ENCODE measurements at regions not wholly inside any gene's neighbourhood (a gene's known extent, or its start where the extent isn't known, plus 50 kb on each side); places are given as distances from the start of the nearest gene placed in this dataset.
"Not testable (repeated sequence)": the region's sequence is repeated elsewhere in the genome, so short reads cannot be mapped to it uniquely, and the experiment has no call there.

DNA sequence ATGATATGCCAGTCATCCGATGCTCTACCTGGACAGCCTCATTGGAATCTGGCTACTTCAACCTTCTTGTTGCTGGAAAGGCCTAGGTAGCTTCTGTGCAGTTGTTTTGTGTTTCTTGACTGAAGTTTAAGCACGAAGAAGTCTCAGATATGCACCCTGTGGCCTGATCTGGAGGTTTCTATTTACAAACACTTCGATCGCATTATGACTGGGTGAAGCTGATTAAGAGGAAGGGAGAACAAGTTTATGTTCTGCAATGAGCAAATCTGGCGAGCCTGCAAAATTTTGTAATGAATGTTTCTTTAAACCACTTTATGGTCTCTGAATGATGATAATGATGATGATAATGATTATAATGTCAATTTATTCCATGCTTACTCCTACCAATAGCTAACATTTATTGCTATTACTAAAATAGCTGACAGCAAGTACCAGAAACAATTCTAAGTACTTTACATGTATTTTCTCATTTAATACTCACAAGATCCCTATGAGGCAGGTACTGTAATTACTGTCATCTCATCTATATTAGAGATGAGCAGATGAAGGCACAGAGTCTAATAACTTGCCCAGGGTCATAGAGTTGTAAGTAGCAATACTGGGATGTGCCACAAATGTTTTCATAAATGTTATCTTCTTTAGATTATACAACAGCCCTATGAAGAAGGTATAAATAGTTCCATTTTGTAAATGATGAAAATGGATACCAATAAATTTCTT, 126.1 kb upstream of the UST start:
- no peak for ATAC-seq (ENCODE audit: low read depth in 2 of 2)

DNA sequence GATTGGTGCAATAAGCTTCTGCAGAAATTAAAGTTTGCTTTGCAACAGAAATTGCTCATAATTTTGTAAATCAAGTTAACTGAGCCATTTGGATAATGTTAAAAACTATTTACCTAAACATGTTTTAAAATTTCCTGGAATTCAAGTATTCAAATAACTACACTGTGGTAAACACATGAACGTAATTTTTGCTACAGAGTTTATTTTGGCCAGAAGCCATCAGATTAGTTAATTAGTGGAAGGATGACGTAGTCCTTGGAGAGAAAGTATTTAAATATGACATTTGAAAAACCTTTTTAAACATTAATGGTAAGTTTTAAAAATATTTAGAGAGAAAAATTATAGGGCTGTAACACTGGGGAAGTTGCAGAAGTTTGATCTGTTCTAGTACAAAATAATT, 121.2 kb upstream of the UST start:
- ATAC-seq (ENCODE audit: low read depth in 2 of 2) (no peak), DNase-seq (no peak)
- peaks cover 5% of the 10 kb centered on the region for H3K27me3 ChIP-seq (ENCODE audit: control insufficient read depth, insufficient read depth, low read length)
- H3K4me3 ChIP-seq (ENCODE audit: low read depth, low read length) = no peak overlapping the region
- H3K4me3 Mint-ChIP-seq = no peak overlapping the region
- peaks cover 0 to 3% (median 0%) of the 10 kb centered on the region in 4 donors for H3K4me1 Mint-ChIP-seq
- peaks cover 10% of the 10 kb centered on the region for H3K27me3 Mint-ChIP-seq
- no peaks in the 10 kb centered on the region for H3K36me3 Mint-ChIP-seq
- no peak overlapping the region for H3K27ac ChIP-seq (ENCODE audit: insufficient read depth, low read length, poor library complexity, severe bottlenecking)
- peaks cover 0 to 11% (median 0%) of the 10 kb centered on the region in 7 donors for H3K9me3 Mint-ChIP-seq
- no peaks in the 10 kb centered on the region for H3K4me1 ChIP-seq (ENCODE audit: control insufficient read depth, insufficient read depth, low read length, poor library complexity, severe bottlenecking)
- H3K27ac Mint-ChIP-seq = no peak overlapping the region
- no peaks in the 10 kb centered on the region for H3K36me3 ChIP-seq (ENCODE audit: control insufficient read depth, insufficient read depth, low read length)
- no peaks in the 10 kb centered on the region for H3K9me3 ChIP-seq (ENCODE audit: control insufficient read depth in 2 of 2, low read length in 2 of 2)

More for the DNA sequence above, 126.1 kb upstream of the UST start:
- no peak overlapping the region for H3K4me3 Mint-ChIP-seq
- Histone ChIP-seq H3K36me3 (ENCODE audit: control insufficient read depth, insufficient read depth, low read length) (no peaks in the 10 kb centered on the region), H3K4me1 (ENCODE audit: control insufficient read depth, insufficient read depth, low read length, poor library complexity, severe bottlenecking) (no peaks in the 10 kb centered on the region), H3K27ac (ENCODE audit: insufficient read depth, low read length, poor library complexity, severe bottlenecking) (no peak overlapping the region), H3K9me3 (ENCODE audit: control insufficient read depth in 2 of 2, low read length in 2 of 2) (no peaks in the 10 kb centered on the region), H3K4me3 (ENCODE audit: low read depth, low read length) (no peak overlapping the region), H3K27me3 (ENCODE audit: control insufficient read depth, insufficient read depth, low read length) (no peaks in the 10 kb centered on the region)
- H3K27me3 Mint-ChIP-seq = peaks cover 24% of the 10 kb centered on the region
- no peaks in the 10 kb centered on the region for H3K4me1 Mint-ChIP-seq
- peaks cover 0 to 12% (median 0%) of the 10 kb centered on the region in 7 donors for H3K9me3 Mint-ChIP-seq
- peak in 1 of 3 donors; percentile 24 for DNase-seq
- no peak overlapping the region for H3K27ac Mint-ChIP-seq
- H3K36me3 Mint-ChIP-seq = no peaks in the 10 kb centered on the region

- ATAC-seq (ENCODE audit: low read depth in 2 of 2) (no peak), DNase-seq (no peak)
- Histone ChIP-seq H3K9me3 (ENCODE audit: control insufficient read depth in 2 of 2, low read length in 2 of 2) (no peaks in the 10 kb centered on the region), H3K4me1 (ENCODE audit: control insufficient read depth, insufficient read depth, low read length, poor library complexity, severe bottlenecking) (no peaks in the 10 kb centered on the region), H3K4me3 (ENCODE audit: low read depth, low read length) (no peak overlapping the region), H3K27ac (ENCODE audit: insufficient read depth, low read length, poor library complexity, severe bottlenecking) (no peak overlapping the region), H3K27me3 (ENCODE audit: control insufficient read depth, insufficient read depth, low read length) (peaks cover 6% of the 10 kb centered on the region), H3K36me3 (ENCODE audit: control insufficient read depth, insufficient read depth, low read length) (no peaks in the 10 kb centered on the region)
- no peak overlapping the region for H3K4me3 Mint-ChIP-seq
- H3K36me3 Mint-ChIP-seq = no peaks in the 10 kb centered on the region
- peaks cover 0 to 3% (median 0%) of the 10 kb centered on the region in 4 donors for H3K4me1 Mint-ChIP-seq
- H3K27ac Mint-ChIP-seq = no peak overlapping the region
- H3K27me3 Mint-ChIP-seq = no peaks in the 10 kb centered on the region
- peaks cover 0 to 4% (median 0%) of the 10 kb centered on the region in 7 donors for H3K9me3 Mint-ChIP-seq
These were observed 118.6 kb upstream of the UST start for GRCh38 chr6:148628251-148628650.

GRCh38 chr6:148629181-148629580, 117.6 kb upstream of the UST start:
- ATAC-seq (ENCODE audit: low read depth in 2 of 2) (no peak), DNase-seq (no peak)
- no peak overlapping the region for H3K27ac ChIP-seq (ENCODE audit: insufficient read depth, low read length, poor library complexity, severe bottlenecking)
- H3K36me3 ChIP-seq (ENCODE audit: control insufficient read depth, insufficient read depth, low read length) = no peaks in the 10 kb centered on the region
- peaks cover 9% of the 10 kb centered on the region for H3K27me3 ChIP-seq (ENCODE audit: control insufficient read depth, insufficient read depth, low read length)
- Mint-ChIP-seq H3K36me3 (no peaks in the 10 kb centered on the region), H3K27ac (no peak overlapping the region), H3K4me1 (peaks cover 0 to 3% (median 0%) of the 10 kb centered on the region in 4 donors), H3K27me3 (no peaks in the 10 kb centered on the region), H3K4me3 (no peak overlapping the region), H3K9me3 (peaks cover 0 to 2% (median 0%) of the 10 kb centered on the region in 7 donors)
- no peak overlapping the region for H3K4me3 ChIP-seq (ENCODE audit: low read depth, low read length)
- H3K4me1 ChIP-seq (ENCODE audit: control insufficient read depth, insufficient read depth, low read length, poor library complexity, severe bottlenecking) = no peaks in the 10 kb centered on the region
- H3K9me3 ChIP-seq (ENCODE audit: control insufficient read depth in 2 of 2, low read length in 2 of 2) = no peaks in the 10 kb centered on the region

DNA sequence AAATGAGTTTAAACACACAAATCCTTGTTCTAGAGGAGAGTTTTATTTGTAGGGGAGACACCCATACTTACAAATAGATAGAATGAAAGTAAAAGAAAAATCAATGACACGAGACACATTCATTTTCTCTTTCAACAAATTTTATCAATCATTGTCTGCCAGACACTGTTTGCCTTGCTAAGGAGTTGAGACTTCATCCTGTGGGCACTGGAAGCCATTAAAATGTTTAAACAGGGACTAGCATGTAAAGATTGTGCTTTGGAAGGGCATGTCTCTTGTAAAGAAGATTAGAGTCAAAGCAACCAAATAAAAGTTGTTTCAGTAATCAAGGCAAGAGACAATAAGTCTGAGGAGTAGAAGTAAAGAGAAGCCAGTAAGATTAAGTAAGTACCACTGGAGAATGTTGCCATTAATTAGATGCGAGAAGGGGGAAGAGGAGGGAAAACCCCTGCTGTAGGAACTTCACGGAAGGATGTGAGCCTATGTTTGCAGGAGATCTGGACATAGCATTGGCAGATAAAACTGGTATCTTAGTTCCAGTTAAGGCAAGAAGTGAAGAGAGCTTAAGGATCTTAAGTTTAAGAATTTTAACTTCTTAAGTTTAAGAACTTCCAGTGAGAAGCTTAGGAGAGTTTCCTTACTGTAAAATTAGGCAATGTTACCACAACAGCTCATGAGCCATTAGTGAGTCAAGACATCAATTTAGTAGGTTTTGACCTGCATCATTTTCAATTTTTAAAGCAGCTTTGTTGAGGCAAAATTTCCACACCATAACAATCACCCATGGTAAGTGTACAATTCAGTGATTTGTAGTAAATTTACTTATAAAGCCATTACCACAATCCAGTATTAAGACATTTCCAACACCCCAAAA, 117.0 kb upstream of the UST start:
- no peaks in the 10 kb centered on the region for H3K36me3 ChIP-seq (ENCODE audit: control insufficient read depth, insufficient read depth, low read length)
- H3K27me3 ChIP-seq (ENCODE audit: control insufficient read depth, insufficient read depth, low read length) = peaks cover 11% of the 10 kb centered on the region
- no peak overlapping the region for H3K27ac Mint-ChIP-seq
- no peak overlapping the region for H3K4me3 ChIP-seq (ENCODE audit: low read depth, low read length)
- H3K27me3 Mint-ChIP-seq = no peaks in the 10 kb centered on the region
- DNase-seq = peak in 1 of 3 donors; percentile 7
- no peaks in the 10 kb centered on the region for H3K4me1 ChIP-seq (ENCODE audit: control insufficient read depth, insufficient read depth, low read length, poor library complexity, severe bottlenecking)
- peaks cover 0 to 3% (median 0%) of the 10 kb centered on the region in 4 donors for H3K4me1 Mint-ChIP-seq
- no peaks in the 10 kb centered on the region for H3K36me3 Mint-ChIP-seq
- H3K9me3 Mint-ChIP-seq = no peaks in the 10 kb centered on the region
- no peak overlapping the region for H3K27ac ChIP-seq (ENCODE audit: insufficient read depth, low read length, poor library complexity, severe bottlenecking)
- H3K4me3 Mint-ChIP-seq = no peak overlapping the region
- no peaks in the 10 kb centered on the region for H3K9me3 ChIP-seq (ENCODE audit: control insufficient read depth in 2 of 2, low read length in 2 of 2)
- ATAC-seq (ENCODE audit: low read depth in 2 of 2) = no peak

DNA sequence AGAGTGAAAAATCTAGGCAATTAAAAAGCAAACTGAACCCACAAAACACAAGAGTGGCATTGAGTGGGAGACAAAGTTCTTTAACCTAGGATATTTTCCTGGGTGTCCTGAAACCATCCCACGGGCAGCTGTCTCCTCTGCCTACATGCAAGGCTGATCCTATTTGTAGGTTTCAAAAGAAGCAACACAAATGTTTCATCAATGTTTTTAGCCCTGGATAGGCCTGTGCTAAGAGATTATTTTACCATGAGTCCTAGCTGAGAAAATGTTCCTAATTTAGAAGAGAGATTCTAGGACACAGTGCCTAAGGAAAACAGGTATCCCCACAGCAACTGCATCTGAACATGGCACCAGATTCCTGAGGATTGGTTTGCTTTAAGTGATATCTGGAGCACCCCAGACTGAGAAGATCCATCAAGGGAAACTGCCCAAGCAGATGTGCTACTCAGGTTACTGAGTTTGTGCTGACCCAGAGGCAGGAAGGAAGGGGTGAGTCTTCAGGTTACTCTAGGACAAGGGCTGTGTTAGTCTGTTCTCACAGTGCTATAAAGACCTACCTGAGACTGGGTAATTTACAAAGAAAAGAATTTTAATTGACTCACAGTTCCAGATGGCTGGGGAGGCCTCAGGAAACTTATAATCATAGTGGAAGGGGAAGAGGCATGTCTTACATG, 111.6 kb upstream of the UST start:
- ATAC-seq (ENCODE audit: low read depth in 2 of 2) = no peak
- peaks cover 0 to 6% (median 5%) of the 10 kb centered on the region in 4 donors for H3K4me1 Mint-ChIP-seq
- no peaks in the 10 kb centered on the region for H3K36me3 Mint-ChIP-seq

GRCh38 chr6:148641836-148642235, 105.0 kb upstream of the UST start:
- not testable (repeated sequence) for H3K36me3 ChIP-seq (ENCODE audit: control insufficient read depth, insufficient read depth, low read length); H3K27ac ChIP-seq (ENCODE audit: insufficient read depth, low read length, poor library complexity, severe bottlenecking); H3K27me3 Mint-ChIP-seq; H3K4me3 ChIP-seq (ENCODE audit: low read depth, low read length); H3K36me3 Mint-ChIP-seq; H3K27me3 ChIP-seq (ENCODE audit: control insufficient read depth, insufficient read depth, low read length); H3K4me1 Mint-ChIP-seq; DNase-seq; H3K4me3 Mint-ChIP-seq; H3K9me3 Mint-ChIP-seq; H3K27ac Mint-ChIP-seq; H3K4me1 ChIP-seq (ENCODE audit: control insufficient read depth, insufficient read depth, low read length, poor library complexity, severe bottlenecking); ATAC-seq (ENCODE audit: low read depth in 2 of 2); H3K9me3 ChIP-seq (ENCODE audit: control insufficient read depth in 2 of 2, low read length in 2 of 2)

More for the DNA sequence above, 111.6 kb upstream of the UST start:
- Mint-ChIP-seq H3K9me3 (peaks cover 0 to 4% (median 0%) of the 10 kb centered on the region in 7 donors), H3K27ac (no peak overlapping the region), H3K4me3 (no peak overlapping the region), H3K27me3 (no peaks in the 10 kb centered on the region)
- Histone ChIP-seq H3K36me3 (ENCODE audit: control insufficient read depth, insufficient read depth, low read length) (no peaks in the 10 kb centered on the region), H3K27ac (ENCODE audit: insufficient read depth, low read length, poor library complexity, severe bottlenecking) (no peak overlapping the region), H3K4me1 (ENCODE audit: control insufficient read depth, insufficient read depth, low read length, poor library complexity, severe bottlenecking) (no peaks in the 10 kb centered on the region), H3K27me3 (ENCODE audit: control insufficient read depth, insufficient read depth, low read length) (peaks cover 8% of the 10 kb centered on the region), H3K9me3 (ENCODE audit: control insufficient read depth in 2 of 2, low read length in 2 of 2) (no peaks in the 10 kb centered on the region), H3K4me3 (ENCODE audit: low read depth, low read length) (no peak overlapping the region)
- no peak for DNase-seq

Measured in CD4-positive, CD25-positive, alpha-beta regulatory T cell (primary cell).